IMR-90 (cell line): ENCODE measurements at regions not wholly inside any gene's neighbourhood (a gene's known extent, or its start where the extent isn't known, plus 50 kb on each side); places are given as distances from the start of the nearest gene placed in this dataset.

Experiments
- ATAC-seq: fragments of 200-7000 bp; cut with Tn5 transposase; 2 replicates; pipeline ENCODE4 v1.9.1; 2020; ENCODE audit warnings: low read depth, mild to moderate bottlenecking, moderate library complexity
- BruUV-seq: library from RNA; stranded (reverse); fragments of 400-500 nt; replicated peaks from 2 replicates; lab custom pipeline; 2021; lab: Mats Ljungman, UMichigan
- CTCF ChIA-PET: fragments of 300-600 bp; formaldehyde crosslinking; extraction: SDS; loops from one replicate; lab custom pipeline; 2021; ENCODE audit warnings: antibody characterized with exemption; lab: Yijun Ruan, JAX
- POLR2A ChIA-PET: fragments of 300-600 bp; sonication (Branson Sonifier 250); formaldehyde crosslinking; loops from one replicate; lab custom pipeline; 2022; ENCODE audit warnings: antibody characterized with exemption; ENCODE audit not compliant: unreplicated experiment; lab: Charles Lee
- DNase-seq: peaks from one replicate; pipeline ENCODE4 v3.0.0; 2013
- H2AFZ ChIP-seq: replicated peaks from 2 replicates; pipeline ENCODE3; 2013; ENCODE audit warnings: low read length, mild to moderate bottlenecking; ENCODE audit not compliant: poor library complexity
- H2AK5ac ChIP-seq: 2 replicates; pipeline ENCODE4 v1.6.1; 2013; ENCODE audit warnings: low read depth, low read length, inconsistent platforms
- H2AK9ac ChIP-seq: replicated peaks from 2 replicates; pipeline ENCODE3; 2013; ENCODE audit warnings: mild to moderate bottlenecking, low read depth, low read length, moderate library complexity; ENCODE audit not compliant: poor library complexity
- H2BK120ac ChIP-seq: 2 replicates; pipeline ENCODE4 v1.6.1; 2013; ENCODE audit warnings: low read depth, low read length, inconsistent platforms
- H2BK15ac ChIP-seq: 3 replicates; pipeline ENCODE4 v1.6.1; 2013; ENCODE audit warnings: low read depth, low read length, inconsistent platforms
- H2BK20ac ChIP-seq: 2 replicates; pipeline ENCODE4 v1.6.1; 2013; ENCODE audit warnings: low read depth, mild to moderate bottlenecking, inconsistent platforms, low read length, moderate library complexity
- H2BK5ac ChIP-seq: 2 replicates; pipeline ENCODE4 v1.6.1; 2013; ENCODE audit warnings: mild to moderate bottlenecking, low read depth, low read length, inconsistent platforms; ENCODE audit not compliant: poor library complexity, severe bottlenecking
- H3K14ac ChIP-seq: replicated peaks from 2 replicates; pipeline ENCODE4 v1.6.1; 2013; ENCODE audit warnings: low read depth, low read length, inconsistent platforms
- H3K18ac ChIP-seq: 2 replicates; pipeline ENCODE4 v1.6.1; 2013; ENCODE audit warnings: low read depth, low read length, control low read depth
- H3K23ac ChIP-seq: 2 replicates; pipeline ENCODE4 v1.6.1; 2013; ENCODE audit warnings: low read depth, low read length, inconsistent platforms
- H3K27ac ChIP-seq: 2 replicates; pipeline ENCODE4 v1.5.1; 2013; ENCODE audit warnings: mild to moderate bottlenecking, control low read depth, low read length; ENCODE audit not compliant: insufficient read depth
- H3K27me3 ChIP-seq: 2 replicates; pipeline ENCODE4 v1.6.1; 2013; ENCODE audit warnings: low read length; ENCODE audit not compliant: control insufficient read depth, insufficient read depth
- H3K36me3 ChIP-seq: 2 replicates; pipeline ENCODE4 v1.6.1; 2013; ENCODE audit warnings: low read length, mixed read lengths; ENCODE audit not compliant: control insufficient read depth, insufficient read depth
- H3K4ac ChIP-seq: 2 replicates; pipeline ENCODE4 v1.6.1; 2013; ENCODE audit warnings: low read depth, low read length, inconsistent platforms
- H3K4me1 ChIP-seq: 2 replicates; pipeline ENCODE4 v1.6.1; 2013; ENCODE audit warnings: low read length, mixed read lengths; ENCODE audit not compliant: control insufficient read depth, insufficient read depth
- H3K4me2 ChIP-seq: 2 replicates; pipeline ENCODE4 v1.6.1; 2013; ENCODE audit warnings: low read depth, mild to moderate bottlenecking, control low read depth, low read length, moderate library complexity
- H3K4me3 ChIP-seq: 2 replicates; pipeline ENCODE4 v1.5.1; 2013; ENCODE audit warnings: low read depth, mild to moderate bottlenecking, control low read depth, low read length, moderate library complexity; ENCODE audit not compliant: insufficient read depth
- H3K56ac ChIP-seq: 2 replicates; pipeline ENCODE4 v1.6.1; 2013; ENCODE audit warnings: low read length, inconsistent platforms; ENCODE audit not compliant: insufficient read depth; ENCODE audit errors: extremely low read depth
- H3K79me1 ChIP-seq, 2 experiments: 2 replicates each; pipeline ENCODE4 v1.6.1; 2013; ENCODE audit warnings: low read length in 2 of 2, inconsistent platforms in 1 of 2, low read depth in 1 of 2
- H3K9ac ChIP-seq: 2 replicates; pipeline ENCODE4 v1.6.1; 2013; ENCODE audit warnings: low read depth, low read length, control low read depth
- H3K9me1 ChIP-seq: 2 replicates; pipeline ENCODE4 v1.6.1; 2013; ENCODE audit warnings: low read length, inconsistent platforms; ENCODE audit not compliant: insufficient read depth
- H3K9me3 ChIP-seq: 2 replicates; pipeline ENCODE4 v1.6.1; 2013; ENCODE audit warnings: low read length; ENCODE audit not compliant: control insufficient read depth, insufficient read depth
- H4K20me1 ChIP-seq: 2 replicates; pipeline ENCODE4 v1.6.1; 2013; ENCODE audit warnings: low read length, inconsistent platforms; ENCODE audit not compliant: insufficient read depth
- H4K5ac ChIP-seq: 2 replicates; pipeline ENCODE4 v1.6.1; 2013; ENCODE audit warnings: mild to moderate bottlenecking, low read depth, low read length, control low read depth
- H4K8ac ChIP-seq, 2 experiments: 2 replicates each; pipeline ENCODE4 v1.6.1; 2013; ENCODE audit warnings: low read depth in 2 of 2, low read length in 2 of 2, control low read depth in 1 of 2, inconsistent platforms in 1 of 2
- H4K91ac ChIP-seq: 2 replicates; pipeline ENCODE4 v1.6.1; 2013; ENCODE audit warnings: low read depth, low read length, inconsistent platforms; ENCODE audit not compliant: insufficient read depth
- BHLHE40 ChIP-seq: fragments of 150-350 bp; IDR thresholded peaks from 2 replicates; pipeline ENCODE4 v1.6.1; 2016; ENCODE audit warnings: mild to moderate bottlenecking, low read depth, low read length
- CEBPB ChIP-seq: IDR thresholded peaks from 2 replicates; pipeline ENCODE4 v1.6.1; 2012; ENCODE audit warnings: low read depth, low read length, improper control_type of control experiment
- CHD1 ChIP-seq: IDR thresholded peaks from 2 replicates; pipeline ENCODE4 v1.6.1; 2012; ENCODE audit warnings: low read depth, low read length, improper control_type of control experiment
- CTCF ChIP-seq: conservative IDR thresholded peaks from 2 replicates; pipeline ENCODE4 v1.5.1; 2012; ENCODE audit warnings: mild to moderate bottlenecking, low read depth, low read length, improper control_type of control experiment
- ELK1 ChIP-seq: fragments of 150-350 bp; IDR thresholded peaks from 2 replicates; pipeline ENCODE4 v1.6.1; 2016; ENCODE audit warnings: low read depth, mild to moderate bottlenecking, low read length, moderate library complexity, borderline replicate concordance
- FOS ChIP-seq: fragments of 150-350 bp; IDR thresholded peaks from 2 replicates; pipeline ENCODE4 v1.6.1; 2016; ENCODE audit warnings: low read depth, low read length
- MAFK ChIP-seq: IDR thresholded peaks from 2 replicates; pipeline ENCODE4 v1.6.1; 2012; ENCODE audit warnings: low read depth, low read length, improper control_type of control experiment
- MAZ ChIP-seq: IDR thresholded peaks from 2 replicates; pipeline ENCODE4 v1.6.1; 2012; ENCODE audit warnings: low read depth, mild to moderate bottlenecking, low read length, improper control_type of control experiment, moderate library complexity, borderline replicate concordance
- MXI1 ChIP-seq: IDR thresholded peaks from 2 replicates; pipeline ENCODE4 v1.6.1; 2012; ENCODE audit warnings: low read depth, mild to moderate bottlenecking, low read length, moderate library complexity, borderline replicate concordance
- NFE2L2 ChIP-seq: fragments of 150-350 bp; IDR thresholded peaks from 2 replicates; pipeline ENCODE4 v1.6.1; 2016; ENCODE audit warnings: low read depth, mild to moderate bottlenecking, low read length
- POLR2A ChIP-seq: IDR thresholded peaks from 2 replicates; pipeline ENCODE4 v1.6.1; 2012; ENCODE audit warnings: mild to moderate bottlenecking, low read depth, low read length
- RCOR1 ChIP-seq: IDR thresholded peaks from 2 replicates; pipeline ENCODE4 v1.6.1; 2012; ENCODE audit warnings: mild to moderate bottlenecking, low read length, improper control_type of control experiment; ENCODE audit not compliant: insufficient replicate concordance
- RFX5 ChIP-seq: IDR thresholded peaks from 2 replicates; pipeline ENCODE4 v1.8.0; 2012; ENCODE audit warnings: low read depth, mild to moderate bottlenecking, low read length, moderate library complexity
- SMC3 ChIP-seq: fragments of 150-350 bp; IDR thresholded peaks from 2 replicates; pipeline ENCODE4 v1.6.1; 2016; ENCODE audit warnings: low read depth, mild to moderate bottlenecking, antibody characterized with exemption, low read length, moderate library complexity
- USF2 ChIP-seq: fragments of 150-350 bp; IDR thresholded peaks from 2 replicates; pipeline ENCODE4 v1.6.1; 2017; ENCODE audit warnings: mild to moderate bottlenecking, antibody characterized with exemption, low read length, low read depth
- WGBS, 2 experiments: methylation state at CpG; one replicate each; pipeline versions ENCODE4 v1.1.5 to v1.1.7; 2013; ENCODE audit warnings: missing lambda C conversion rate in 2 of 2; ENCODE audit not compliant: insufficient read length in 1 of 2; ENCODE audit errors: extremely low coverage in 2 of 2; 5-methylcytosine and 5-hydroxymethylcytosine counted together
- dilution Hi-C: fragments of 300-500 bp; cut with HindIII; formaldehyde crosslinking; loops from one replicate; pipeline ENCODE4 v1.14.3; 2018; ENCODE audit warnings: low sequenced_read_pairs; ENCODE audit not compliant: unreplicated experiment
- in situ Hi-C: fragments of 300-500 bp; cut with MboI; formaldehyde crosslinking; loops from 3 replicates; pipeline ENCODE4 v1.14.3; 2019; ENCODE audit warnings: low sequenced_read_pairs, inconsistent platforms, mixed read lengths
- intact Hi-C: fragments of 100-400 bp; cut with micrococcal nuclease; formaldehyde crosslinking; loops from 2 replicates; pipeline ENCODE4 v1.10.0; 2022

GRCh38 chr12:91555436-91556415 lies 373.1 kb upstream of the DCN start:
- CTCF ChIA-PET, result no interaction called here
- Histone ChIP-seq H2AFZ (no peak overlapping the region), H4K5ac (no peak overlapping the region), H3K9me1 (no peaks in the 10 kb centered on the region), H3K14ac (no peak overlapping the region), H3K9me3 (no peaks in the 10 kb centered on the region), H3K4me2 (no peak overlapping the region), H3K79me1 (no peaks in the 10 kb centered on the region), H2BK120ac (no peak overlapping the region), H2AK9ac (no peak overlapping the region), H2BK20ac (no peak overlapping the region), H3K23ac (no peak overlapping the region), H3K27me3 (no peaks in the 10 kb centered on the region; the same call in 1 of the 2 replicates), H2AK5ac (no peak overlapping the region), H4K91ac (no peak overlapping the region), H2BK15ac (no peak overlapping the region), H3K56ac (no peak overlapping the region), H3K9ac (no peak overlapping the region), H3K18ac (no peak overlapping the region), H2BK5ac (no peak overlapping the region), H3K36me3 (no peaks in the 10 kb centered on the region), H3K4me3 (no peak overlapping the region), H3K4me1 (no peaks in the 10 kb centered on the region), H3K27ac (no peak overlapping the region), H4K20me1 (no peaks in the 10 kb centered on the region), H3K4ac (no peak overlapping the region), H4K8ac (no peak overlapping the region)
- no CpG with 5 or more reads among the region's 7 CpGs for WGBS, 2 experiments
- intact Hi-C loops, result no loop called here
- dilution Hi-C loops, result no loop called here
- BruUV-seq, result no TSS peak
- DNase-seq (no peak), ATAC-seq (no peak)
- POLR2A ChIA-PET, result no interaction called here
- in situ Hi-C loops, result no loop called here
- TF ChIP-seq ELK1, result no peak
- TF ChIP-seq MXI1, result no peak
- TF ChIP-seq MAZ, result no peak
- TF ChIP-seq CTCF, result no peak
- no peak for TF ChIP-seq USF2
- TF ChIP-seq RFX5, result no peak
- TF ChIP-seq FOS, result no peak
- no peak for TF ChIP-seq NFE2L2
- TF ChIP-seq BHLHE40, result no peak
- TF ChIP-seq SMC3, result no peak
- no peak for TF ChIP-seq RCOR1
- TF ChIP-seq CHD1, result no peak
- no peak for TF ChIP-seq MAFK
- TF ChIP-seq CEBPB, result no peak
- no peak for TF ChIP-seq POLR2A
